RWPE2 (cell line): ENCODE measurements at regions not wholly inside any gene's neighbourhood (a gene's known extent, or its start where the extent isn't known, plus 50 kb on each side); places are given as distances from the start of the nearest gene placed in this dataset.
"Not testable (repeated sequence)": the region's sequence is repeated elsewhere in the genome, so short reads cannot be mapped to it uniquely, and the experiment has no call there.

Experiments
- ATAC-seq: fragments of 200-7000 bp; cut with Tn5 transposase; 3 replicates; pipeline ENCODE4 v1.9.1; 2021; ENCODE audit warnings: low read depth
- DNase-seq: peaks from one replicate; pipeline ENCODE4 v3.0.0-alpha.2; 2020; ENCODE audit warnings: low spot score
- H3K27ac ChIP-seq: fragments of 450-650 bp; 2 replicates; pipeline ENCODE4 v1.5.1; 2017; ENCODE audit warnings: mild to moderate bottlenecking; ENCODE audit not compliant: poor library complexity, severe bottlenecking
- H3K27me3 ChIP-seq: fragments of 250-450 bp; sonication (Bioruptor Pico); 2 replicates; pipeline ENCODE4 v1.5.1; 2021; ENCODE audit warnings: mild to moderate bottlenecking, moderate library complexity; ENCODE audit not compliant: insufficient read depth, poor library complexity, severe bottlenecking
- H3K36me3 ChIP-seq: fragments of 250-450 bp; sonication (Bioruptor Pico); 2 replicates; pipeline ENCODE4 v1.5.1; 2020; ENCODE audit warnings: low read depth, mild to moderate bottlenecking, moderate library complexity
- H3K4me1 ChIP-seq: fragments of 250-450 bp; sonication (Bioruptor Pico); 2 replicates; pipeline ENCODE4 v1.5.1; 2021; ENCODE audit warnings: mild to moderate bottlenecking, moderate library complexity; ENCODE audit not compliant: insufficient read depth, poor library complexity, severe bottlenecking
- H3K4me3 ChIP-seq: fragments of 250-450 bp; sonication (Bioruptor Pico); 2 replicates; pipeline ENCODE4 v1.5.1; 2021; ENCODE audit warnings: mild to moderate bottlenecking, moderate library complexity; ENCODE audit not compliant: severe bottlenecking
- H3K9me3 ChIP-seq: fragments of 250-450 bp; sonication (Bioruptor Pico); 2 replicates; pipeline ENCODE4 v1.5.1; 2021; ENCODE audit warnings: mild to moderate bottlenecking, moderate library complexity; ENCODE audit not compliant: severe bottlenecking
- CTCF ChIP-seq: fragments of 450-650 bp; IDR thresholded peaks from one replicate; pipeline ENCODE4 v1.5.1; 2017; ENCODE audit warnings: mild to moderate bottlenecking, moderate library complexity; ENCODE audit not compliant: poor library complexity, severe bottlenecking

DNA sequence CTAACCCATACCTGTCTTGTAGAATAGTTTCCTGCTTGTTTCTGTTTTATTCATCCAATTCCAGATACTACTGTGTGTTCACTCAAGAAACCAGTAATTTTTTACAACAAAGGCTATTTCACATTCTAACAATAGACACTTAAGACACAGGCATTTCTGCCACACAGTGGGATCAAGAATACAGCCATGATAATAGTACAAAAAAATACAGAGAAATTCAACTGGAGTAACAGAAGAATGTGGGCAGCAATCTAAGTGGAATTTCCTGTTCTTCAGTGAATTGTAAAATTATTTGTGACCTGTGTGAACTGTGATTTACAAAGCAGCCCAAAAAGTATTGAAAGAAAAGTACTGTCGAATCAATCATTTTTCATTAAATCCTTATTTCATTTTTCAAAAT lies 282.9 kb downstream of the CCER1 start:
- Histone ChIP-seq H3K27ac (no peak overlapping the region), H3K9me3 (no peaks in the 10 kb centered on the region), H3K36me3 (no peaks in the 10 kb centered on the region), H3K4me3 (no peak overlapping the region), H3K4me1 (no peaks in the 10 kb centered on the region), H3K27me3 (no peaks in the 10 kb centered on the region)
- ATAC-seq (no peak), DNase-seq (no peak)
- TF ChIP-seq CTCF = no peak

- not testable (repeated sequence) for H3K4me1 ChIP-seq, H3K36me3 ChIP-seq, DNase-seq, ATAC-seq, H3K9me3 ChIP-seq, H3K27me3 ChIP-seq, H3K27ac ChIP-seq, H3K4me3 ChIP-seq
These were observed 291.0 kb downstream of the CCER1 start for GRCh38 chr12:90663949-90664348.

- no peaks in the 10 kb centered on the region for H3K27me3 ChIP-seq
- no peak overlapping the region for H3K27ac ChIP-seq
- DNase-seq (no peak), ATAC-seq (no peak)
- no peak for TF ChIP-seq CTCF
- H3K9me3 ChIP-seq = no peaks in the 10 kb centered on the region
- H3K4me3 ChIP-seq = no peak overlapping the region
- no peaks in the 10 kb centered on the region for H3K36me3 ChIP-seq
- no peaks in the 10 kb centered on the region for H3K4me1 ChIP-seq
These were observed 295.9 kb downstream of the CCER1 start for GRCh38 chr12:90659060-90659459.

GRCh38 chr12:90653040-90653439 lies 301.9 kb downstream of the CCER1 start:
- Histone ChIP-seq H3K36me3 (no peaks in the 10 kb centered on the region), H3K27me3 (no peaks in the 10 kb centered on the region), H3K9me3 (no peaks in the 10 kb centered on the region), H3K27ac (no peak overlapping the region), H3K4me3 (no peak overlapping the region), H3K4me1 (no peaks in the 10 kb centered on the region)
- TF ChIP-seq CTCF = no peak
- DNase-seq = no peak
- peak; percentile 23; the same call in 1 of the 3 replicates for ATAC-seq

- H3K4me3 ChIP-seq = no peak overlapping the region
- H3K36me3 ChIP-seq = no peaks in the 10 kb centered on the region
- H3K27ac ChIP-seq = no peak overlapping the region
- no peak for ATAC-seq
- no peak for DNase-seq
- TF ChIP-seq CTCF = no peak
- no peaks in the 10 kb centered on the region for H3K9me3 ChIP-seq
- no peaks in the 10 kb centered on the region for H3K4me1 ChIP-seq
- no peaks in the 10 kb centered on the region for H3K27me3 ChIP-seq
These were observed 302.7 kb downstream of the CCER1 start for GRCh38 chr12:90652280-90652679.
